ENCODE measurements at regions not wholly inside any gene's neighbourhood (a gene's known extent, or its start where the extent isn't known, plus 50 kb on each side); places are given as distances from the start of the nearest gene placed in this dataset.

- Histone ChIP-seq H3K9me3 (no peaks in the 10 kb centered on the region), H3K36me3 (no peaks in the 10 kb centered on the region), H3K4me1 (no peaks in the 10 kb centered on the region), H3K27ac (no peak overlapping the region), H3K4me3 (no peak overlapping the region), H3K27me3 (no peaks in the 10 kb centered on the region)
- DNase-seq (ENCODE audit: low spot score in 2 of 2), result no peak
- TF ChIP-seq POLR2A (IDR thresholded peaks at IDR 0.05) (no peak), POLR2AphosphoS5 (IDR thresholded peaks at IDR 0.05) (no peak), CTCF (IDR thresholded peaks at IDR 0.05) (no peak)
- intact Hi-C loops (cut with DNase I; ENCODE audit: low total_unique reads), result loop anchor here (2.0 kb wide), 1 partner anchor 280 kb away; no protein-coding TSS in a partner anchor
Measured at GRCh38 chr7:106462914-106463482, 178.2 kb upstream of the NAMPT start.

- Histone ChIP-seq H3K9me3 (no peaks in the 10 kb centered on the region), H3K27ac (no peak overlapping the region), H3K4me1 (no peaks in the 10 kb centered on the region), H3K27me3 (no peaks in the 10 kb centered on the region), H3K4me3 (no peak overlapping the region), H3K36me3 (no peaks in the 10 kb centered on the region)
- no peak for DNase-seq (ENCODE audit: low spot score in 2 of 2)
- TF ChIP-seq CTCF (IDR thresholded peaks at IDR 0.05), result peak; percentile 58 to 80 (median 72)
- TF ChIP-seq POLR2A (IDR thresholded peaks at IDR 0.05), result no peak
- TF ChIP-seq POLR2AphosphoS5 (IDR thresholded peaks at IDR 0.05), result no peak
- intact Hi-C loops (cut with DNase I; ENCODE audit: low total_unique reads), result loop anchor here (2.0 kb wide), 1 partner anchor 280 kb away; no protein-coding TSS in a partner anchor
Measured at GRCh38 chr7:106462365-106462859, 177.6 kb upstream of the NAMPT start.

- Histone ChIP-seq H3K27me3 (no peaks in the 10 kb centered on the region), H3K4me1 (no peaks in the 10 kb centered on the region), H3K27ac (no peak overlapping the region), H3K4me3 (no peak overlapping the region), H3K36me3 (no peaks in the 10 kb centered on the region), H3K9me3 (no peaks in the 10 kb centered on the region)
- no peak for TF ChIP-seq CTCF (IDR thresholded peaks at IDR 0.05)
- TF ChIP-seq POLR2AphosphoS5 (IDR thresholded peaks at IDR 0.05), result no peak
- no peak for TF ChIP-seq POLR2A (IDR thresholded peaks at IDR 0.05)
- no peak for DNase-seq (ENCODE audit: low spot score in 2 of 2)
- intact Hi-C loops (cut with DNase I; ENCODE audit: low total_unique reads), result no loop called here
Measured at GRCh38 chr7:106460792-106461254, 176.0 kb upstream of the NAMPT start.

- Histone ChIP-seq H3K9me3 (no peaks in the 10 kb centered on the region), H3K36me3 (no peaks in the 10 kb centered on the region), H3K4me1 (no peaks in the 10 kb centered on the region), H3K27me3 (no peaks in the 10 kb centered on the region), H3K27ac (no peak overlapping the region), H3K4me3 (no peak overlapping the region)
- intact Hi-C loops (cut with DNase I; ENCODE audit: low total_unique reads), result no loop called here
- no peak for TF ChIP-seq CTCF (IDR thresholded peaks at IDR 0.05)
- DNase-seq (ENCODE audit: low spot score in 2 of 2), result no peak
Measured at GRCh38 chr7:106459397-106460072, 174.8 kb upstream of the NAMPT start.

- Histone ChIP-seq H3K27me3 (no peaks in the 10 kb centered on the region), H3K36me3 (no peaks in the 10 kb centered on the region), H3K27ac (no peak overlapping the region), H3K4me1 (no peaks in the 10 kb centered on the region), H3K9me3 (no peaks in the 10 kb centered on the region), H3K4me3 (no peak overlapping the region)
- intact Hi-C loops (cut with DNase I; ENCODE audit: low total_unique reads), result no loop called here
- TF ChIP-seq POLR2A (IDR thresholded peaks at IDR 0.05) (no peak), CTCF (IDR thresholded peaks at IDR 0.05) (no peak), POLR2AphosphoS5 (IDR thresholded peaks at IDR 0.05) (no peak)
- no peak for DNase-seq (ENCODE audit: low spot score in 2 of 2)
Measured at GRCh38 chr7:106457678-106458077, 172.9 kb upstream of the NAMPT start.

Measured in breast epithelium (tissue), 4 donors.